ENCODE measurements at regions not wholly inside any gene's neighbourhood (a gene's known extent, or its start where the extent isn't known, plus 50 kb on each side); places are given as distances from the start of the nearest gene placed in this dataset.

DNA sequence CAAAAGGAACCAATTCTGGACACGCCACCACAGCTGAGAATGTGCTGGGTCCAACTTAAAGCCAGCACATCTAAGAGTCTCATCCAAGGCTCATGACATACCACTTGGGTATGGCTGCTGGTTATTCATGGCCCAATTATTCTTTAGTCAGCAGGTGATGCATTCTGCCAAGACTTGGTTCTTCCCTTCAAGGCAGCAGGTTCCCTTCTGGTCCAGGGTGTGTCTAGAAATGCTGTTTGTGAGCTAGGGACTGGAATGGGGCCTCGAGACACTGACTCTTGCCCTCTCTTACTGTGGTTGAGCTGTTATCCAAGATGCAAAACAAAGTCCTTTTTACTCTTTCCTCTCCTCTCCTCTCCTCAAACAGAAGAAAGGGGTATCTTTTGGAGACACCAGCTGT, 522.6 kb downstream of the HINT1 start:
- TF ChIP-seq, protein P1, sequence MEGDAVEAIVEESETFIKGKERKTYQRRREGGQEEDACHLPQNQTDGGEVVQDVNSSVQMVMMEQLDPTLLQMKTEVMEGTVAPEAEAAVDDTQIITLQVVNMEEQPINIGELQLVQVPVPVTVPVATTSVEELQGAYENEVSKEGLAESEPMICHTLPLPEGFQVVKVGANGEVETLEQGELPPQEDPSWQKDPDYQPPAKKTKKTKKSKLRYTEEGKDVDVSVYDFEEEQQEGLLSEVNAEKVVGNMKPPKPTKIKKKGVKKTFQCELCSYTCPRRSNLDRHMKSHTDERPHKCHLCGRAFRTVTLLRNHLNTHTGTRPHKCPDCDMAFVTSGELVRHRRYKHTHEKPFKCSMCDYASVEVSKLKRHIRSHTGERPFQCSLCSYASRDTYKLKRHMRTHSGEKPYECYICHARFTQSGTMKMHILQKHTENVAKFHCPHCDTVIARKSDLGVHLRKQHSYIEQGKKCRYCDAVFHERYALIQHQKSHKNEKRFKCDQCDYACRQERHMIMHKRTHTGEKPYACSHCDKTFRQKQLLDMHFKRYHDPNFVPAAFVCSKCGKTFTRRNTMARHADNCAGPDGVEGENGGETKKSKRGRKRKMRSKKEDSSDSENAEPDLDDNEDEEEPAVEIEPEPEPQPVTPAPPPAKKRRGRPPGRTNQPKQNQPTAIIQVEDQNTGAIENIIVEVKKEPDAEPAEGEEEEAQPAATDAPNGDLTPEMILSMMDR (IDR thresholded peaks at IDR 0.05): no peak
- TF ChIP-seq EZH2 (IDR thresholded peaks at IDR 0.05): no peak

Data from neural progenitor cell (in vitro differentiated cells).